ENCODE measurements at regions not wholly inside any gene's neighbourhood (a gene's known extent, or its start where the extent isn't known, plus 50 kb on each side); places are given as distances from the start of the nearest gene placed in this dataset.

- DNase-seq (ENCODE audit: low read depth) = no peak
- no peak for TF ChIP-seq CTCF (IDR thresholded peaks at IDR 0.05; ENCODE audit: insufficient read depth, low read depth, low read length, missing control alignments)
- no peak overlapping the region for H3K4me3 ChIP-seq (ENCODE audit: low read depth, low read length)
These were observed 448.9 kb downstream of the MED10 start for GRCh38 chr5:5929291-5930020.

- no peak overlapping the region for H3K4me3 ChIP-seq (ENCODE audit: low read depth, low read length)
- TF ChIP-seq CTCF (IDR thresholded peaks at IDR 0.05; ENCODE audit: insufficient read depth, low read depth, low read length, missing control alignments) = no peak
- DNase-seq (ENCODE audit: low read depth) = no peak
These were observed 453.2 kb downstream of the MED10 start for GRCh38 chr5:5925191-5925590.

- TF ChIP-seq CTCF (IDR thresholded peaks at IDR 0.05; ENCODE audit: insufficient read depth, low read depth, low read length, missing control alignments) = no peak
- no peak overlapping the region for H3K4me3 ChIP-seq (ENCODE audit: low read depth, low read length)
- no peak for DNase-seq (ENCODE audit: low read depth)
These were observed 458.9 kb downstream of the MED10 start for GRCh38 chr5:5919411-5919810.

- no peak for TF ChIP-seq CTCF (IDR thresholded peaks at IDR 0.05; ENCODE audit: insufficient read depth, low read depth, low read length, missing control alignments)
- no peak overlapping the region for H3K4me3 ChIP-seq (ENCODE audit: low read depth, low read length)
- no peak for DNase-seq (ENCODE audit: low read depth)
These were observed 471.6 kb downstream of the MED10 start for GRCh38 chr5:5906778-5907177.

GRCh38 chr5:5905186-5905585 lies 473.2 kb downstream of the MED10 start:
- no peak for DNase-seq (ENCODE audit: low read depth)

GRCh38 chr5:5904113-5904512 lies 474.2 kb downstream of the MED10 start:
- H3K4me3 ChIP-seq (ENCODE audit: low read depth, low read length) = no peak overlapping the region
- no peak for DNase-seq (ENCODE audit: low read depth)
- TF ChIP-seq CTCF (IDR thresholded peaks at IDR 0.05; ENCODE audit: insufficient read depth, low read depth, low read length, missing control alignments) = no peak

More at GRCh38 chr5:5905186-5905585, 473.2 kb downstream of the MED10 start:
- no peak overlapping the region for H3K4me3 ChIP-seq (ENCODE audit: low read depth, low read length)
- TF ChIP-seq CTCF (IDR thresholded peaks at IDR 0.05; ENCODE audit: insufficient read depth, low read depth, low read length, missing control alignments) = no peak
